Coronary artery (tissue), 2 donors: ENCODE measurements at regions not wholly inside any gene's neighbourhood (a gene's known extent, or its start where the extent isn't known, plus 50 kb on each side); places are given as distances from the start of the nearest gene placed in this dataset.

Experiments
- DNase-seq: peaks from one replicate; pipeline ENCODE4 v3.0.0-alpha.2; 2017; ENCODE audit warnings: low spot score
- H3K27ac ChIP-seq, 2 donors: fragments of 200-600 bp; sonication (generic); one replicate each; pipeline ENCODE4 v1.5.1; 2016 to 2019
- H3K4me3 ChIP-seq: fragments of 200-600 bp; sonication (generic); 2 replicates; pipeline ENCODE4 v1.5.1; 2016; ENCODE audit warnings: mild to moderate bottlenecking, moderate library complexity
- CTCF ChIP-seq: fragments of 200-600 bp; sonication (generic); IDR thresholded peaks from one replicate; pipeline ENCODE4 v1.5.1; 2019; ENCODE audit warnings: antibody characterized with exemption

GRCh38 chr1:198101716-198102453 lies 54.9 kb upstream of the NEK7 start:
- TF ChIP-seq CTCF = no peak
- DNase-seq = no peak
- Histone ChIP-seq H3K4me3 (no peak overlapping the region), H3K27ac (no peak overlapping the region)

GRCh38 chr1:198102454-198102827 lies 54.4 kb upstream of the NEK7 start:
- Histone ChIP-seq H3K4me3 (no peak overlapping the region), H3K27ac (no peak overlapping the region)
- DNase-seq = no peak
- no peak for TF ChIP-seq CTCF

GRCh38 chr1:198105185-198105584 lies 51.6 kb upstream of the NEK7 start:
- H3K27ac ChIP-seq = no peak overlapping the region
- no peak for DNase-seq
- H3K4me3 ChIP-seq = no peak overlapping the region
- TF ChIP-seq CTCF = no peak

GRCh38 chr1:198106011-198106410 lies 50.8 kb upstream of the NEK7 start:
- TF ChIP-seq CTCF = no peak
- DNase-seq = no peak
- no peak overlapping the region for H3K4me3 ChIP-seq
- H3K27ac ChIP-seq = no peak overlapping the region
